Hepatocyte (in vitro differentiated cells): ENCODE measurements at regions not wholly inside any gene's neighbourhood (a gene's known extent, or its start where the extent isn't known, plus 50 kb on each side); places are given as distances from the start of the nearest gene placed in this dataset.

Experiments used
- EZH2 ChIP-seq: fragments of 200-600 bp; sonication (generic); IDR thresholded peaks from 2 replicates; pipeline ENCODE4 v1.6.1; 2016; ENCODE audit warnings: antibody characterized with exemption, mild to moderate bottlenecking, borderline replicate concordance
- TF ChIP-seq, protein P1 (sequence below): fragments of 200-600 bp; sonication (generic); IDR thresholded peaks from 2 replicates; pipeline ENCODE4 v1.5.1; 2016; ENCODE audit warnings: antibody characterized with exemption, mild to moderate bottlenecking; ENCODE audit not compliant: poor library complexity

DNA sequence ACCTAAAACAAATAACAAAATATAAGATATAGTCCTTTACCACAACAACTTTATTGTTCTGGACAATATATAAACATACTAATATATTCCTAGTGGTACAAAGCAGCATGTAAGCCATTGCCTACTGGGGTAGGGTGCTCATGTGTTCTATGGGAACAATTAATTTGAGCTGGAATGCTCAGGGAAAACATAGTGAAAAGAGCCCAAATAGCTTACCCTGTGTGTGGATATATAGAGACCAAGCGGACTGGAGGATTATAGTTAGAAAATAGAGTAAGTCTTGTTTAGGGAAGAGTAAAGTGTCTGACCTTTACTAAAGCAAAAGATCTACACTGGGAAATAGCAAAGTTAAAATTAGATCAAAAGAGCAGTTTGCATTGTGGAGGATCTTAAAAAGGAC lies 64.8 kb downstream of the MAD2L1 start:
- TF ChIP-seq, protein P1, sequence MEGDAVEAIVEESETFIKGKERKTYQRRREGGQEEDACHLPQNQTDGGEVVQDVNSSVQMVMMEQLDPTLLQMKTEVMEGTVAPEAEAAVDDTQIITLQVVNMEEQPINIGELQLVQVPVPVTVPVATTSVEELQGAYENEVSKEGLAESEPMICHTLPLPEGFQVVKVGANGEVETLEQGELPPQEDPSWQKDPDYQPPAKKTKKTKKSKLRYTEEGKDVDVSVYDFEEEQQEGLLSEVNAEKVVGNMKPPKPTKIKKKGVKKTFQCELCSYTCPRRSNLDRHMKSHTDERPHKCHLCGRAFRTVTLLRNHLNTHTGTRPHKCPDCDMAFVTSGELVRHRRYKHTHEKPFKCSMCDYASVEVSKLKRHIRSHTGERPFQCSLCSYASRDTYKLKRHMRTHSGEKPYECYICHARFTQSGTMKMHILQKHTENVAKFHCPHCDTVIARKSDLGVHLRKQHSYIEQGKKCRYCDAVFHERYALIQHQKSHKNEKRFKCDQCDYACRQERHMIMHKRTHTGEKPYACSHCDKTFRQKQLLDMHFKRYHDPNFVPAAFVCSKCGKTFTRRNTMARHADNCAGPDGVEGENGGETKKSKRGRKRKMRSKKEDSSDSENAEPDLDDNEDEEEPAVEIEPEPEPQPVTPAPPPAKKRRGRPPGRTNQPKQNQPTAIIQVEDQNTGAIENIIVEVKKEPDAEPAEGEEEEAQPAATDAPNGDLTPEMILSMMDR, result no peak
- no peak for TF ChIP-seq EZH2
